ENCODE measurements at regions not wholly inside any gene's neighbourhood (a gene's known extent, or its start where the extent isn't known, plus 50 kb on each side); places are given as distances from the start of the nearest gene placed in this dataset.

DNA sequence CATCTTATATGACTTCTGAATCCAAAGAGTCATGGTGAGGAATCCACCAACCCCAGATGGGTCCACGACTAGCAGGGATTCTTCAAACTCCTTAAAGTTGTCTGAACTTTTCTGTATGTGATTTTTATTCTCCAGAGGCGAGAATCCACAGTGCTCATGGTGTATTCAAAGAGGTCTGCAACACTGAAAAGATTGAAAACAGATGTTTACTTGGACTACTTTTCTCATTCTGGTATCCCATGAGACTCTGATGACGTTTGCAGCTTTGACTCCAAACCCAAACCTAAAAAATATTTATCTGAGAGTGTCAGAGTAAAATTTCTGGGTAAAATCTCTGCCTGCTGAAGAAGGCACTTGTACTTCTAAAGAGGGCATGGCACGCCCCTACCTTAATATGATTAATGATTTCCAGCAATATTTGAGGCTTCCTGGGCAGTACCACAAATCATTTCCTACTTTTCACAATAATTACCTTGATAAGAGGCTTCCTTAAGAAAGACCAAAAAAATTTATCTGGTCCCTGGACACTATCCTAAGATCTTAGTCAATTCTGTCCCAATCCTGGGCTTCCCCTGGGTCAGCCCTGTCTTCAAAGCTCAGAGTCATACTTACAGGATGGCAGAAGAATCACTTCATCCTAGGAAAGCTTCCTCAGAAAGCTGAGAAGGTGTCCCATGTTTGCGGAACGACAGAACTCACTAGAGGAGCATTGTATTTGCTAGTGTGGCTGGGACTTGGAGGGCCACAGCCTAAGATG lies 76.5 kb upstream of the MAP10 start:
- TF ChIP-seq, protein P1, sequence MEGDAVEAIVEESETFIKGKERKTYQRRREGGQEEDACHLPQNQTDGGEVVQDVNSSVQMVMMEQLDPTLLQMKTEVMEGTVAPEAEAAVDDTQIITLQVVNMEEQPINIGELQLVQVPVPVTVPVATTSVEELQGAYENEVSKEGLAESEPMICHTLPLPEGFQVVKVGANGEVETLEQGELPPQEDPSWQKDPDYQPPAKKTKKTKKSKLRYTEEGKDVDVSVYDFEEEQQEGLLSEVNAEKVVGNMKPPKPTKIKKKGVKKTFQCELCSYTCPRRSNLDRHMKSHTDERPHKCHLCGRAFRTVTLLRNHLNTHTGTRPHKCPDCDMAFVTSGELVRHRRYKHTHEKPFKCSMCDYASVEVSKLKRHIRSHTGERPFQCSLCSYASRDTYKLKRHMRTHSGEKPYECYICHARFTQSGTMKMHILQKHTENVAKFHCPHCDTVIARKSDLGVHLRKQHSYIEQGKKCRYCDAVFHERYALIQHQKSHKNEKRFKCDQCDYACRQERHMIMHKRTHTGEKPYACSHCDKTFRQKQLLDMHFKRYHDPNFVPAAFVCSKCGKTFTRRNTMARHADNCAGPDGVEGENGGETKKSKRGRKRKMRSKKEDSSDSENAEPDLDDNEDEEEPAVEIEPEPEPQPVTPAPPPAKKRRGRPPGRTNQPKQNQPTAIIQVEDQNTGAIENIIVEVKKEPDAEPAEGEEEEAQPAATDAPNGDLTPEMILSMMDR (IDR thresholded peaks at IDR 0.05; ENCODE audit: low read depth, low read length, missing input control): no peak
- TF ChIP-seq, protein P2, sequence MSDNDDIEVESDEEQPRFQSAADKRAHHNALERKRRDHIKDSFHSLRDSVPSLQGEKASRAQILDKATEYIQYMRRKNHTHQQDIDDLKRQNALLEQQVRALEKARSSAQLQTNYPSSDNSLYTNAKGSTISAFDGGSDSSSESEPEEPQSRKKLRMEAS (IDR thresholded peaks at IDR 0.05): no peak
- TF ChIP-seq, protein P3, sequence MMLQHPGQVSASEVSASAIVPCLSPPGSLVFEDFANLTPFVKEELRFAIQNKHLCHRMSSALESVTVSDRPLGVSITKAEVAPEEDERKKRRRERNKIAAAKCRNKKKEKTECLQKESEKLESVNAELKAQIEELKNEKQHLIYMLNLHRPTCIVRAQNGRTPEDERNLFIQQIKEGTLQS (IDR thresholded peaks at IDR 0.05): no peak
- TF ChIP-seq RAD21 (IDR thresholded peaks at IDR 0.05) (no peak), RXRA (IDR thresholded peaks at IDR 0.05) (no peak), YY1 (IDR thresholded peaks at IDR 0.05) (no peak), FOXA1 (IDR thresholded peaks at IDR 0.05) (no peak), TAF1 (conservative IDR thresholded peaks at IDR 0.05) (no peak), GABPA (IDR thresholded peaks at IDR 0.05 in 1 of 2, conservative IDR thresholded peaks at IDR 0.05 in 1 of 2) (no peak), NR2F2 (IDR thresholded peaks at IDR 0.05) (no peak), SP1 (IDR thresholded peaks at IDR 0.05) (no peak)
- TF ChIP-seq, protein P4, sequence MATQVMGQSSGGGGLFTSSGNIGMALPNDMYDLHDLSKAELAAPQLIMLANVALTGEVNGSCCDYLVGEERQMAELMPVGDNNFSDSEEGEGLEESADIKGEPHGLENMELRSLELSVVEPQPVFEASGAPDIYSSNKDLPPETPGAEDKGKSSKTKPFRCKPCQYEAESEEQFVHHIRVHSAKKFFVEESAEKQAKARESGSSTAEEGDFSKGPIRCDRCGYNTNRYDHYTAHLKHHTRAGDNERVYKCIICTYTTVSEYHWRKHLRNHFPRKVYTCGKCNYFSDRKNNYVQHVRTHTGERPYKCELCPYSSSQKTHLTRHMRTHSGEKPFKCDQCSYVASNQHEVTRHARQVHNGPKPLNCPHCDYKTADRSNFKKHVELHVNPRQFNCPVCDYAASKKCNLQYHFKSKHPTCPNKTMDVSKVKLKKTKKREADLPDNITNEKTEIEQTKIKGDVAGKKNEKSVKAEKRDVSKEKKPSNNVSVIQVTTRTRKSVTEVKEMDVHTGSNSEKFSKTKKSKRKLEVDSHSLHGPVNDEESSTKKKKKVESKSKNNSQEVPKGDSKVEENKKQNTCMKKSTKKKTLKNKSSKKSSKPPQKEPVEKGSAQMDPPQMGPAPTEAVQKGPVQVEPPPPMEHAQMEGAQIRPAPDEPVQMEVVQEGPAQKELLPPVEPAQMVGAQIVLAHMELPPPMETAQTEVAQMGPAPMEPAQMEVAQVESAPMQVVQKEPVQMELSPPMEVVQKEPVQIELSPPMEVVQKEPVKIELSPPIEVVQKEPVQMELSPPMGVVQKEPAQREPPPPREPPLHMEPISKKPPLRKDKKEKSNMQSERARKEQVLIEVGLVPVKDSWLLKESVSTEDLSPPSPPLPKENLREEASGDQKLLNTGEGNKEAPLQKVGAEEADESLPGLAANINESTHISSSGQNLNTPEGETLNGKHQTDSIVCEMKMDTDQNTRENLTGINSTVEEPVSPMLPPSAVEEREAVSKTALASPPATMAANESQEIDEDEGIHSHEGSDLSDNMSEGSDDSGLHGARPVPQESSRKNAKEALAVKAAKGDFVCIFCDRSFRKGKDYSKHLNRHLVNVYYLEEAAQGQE (IDR thresholded peaks at IDR 0.05): no peak
- TF ChIP-seq, protein P5, sequence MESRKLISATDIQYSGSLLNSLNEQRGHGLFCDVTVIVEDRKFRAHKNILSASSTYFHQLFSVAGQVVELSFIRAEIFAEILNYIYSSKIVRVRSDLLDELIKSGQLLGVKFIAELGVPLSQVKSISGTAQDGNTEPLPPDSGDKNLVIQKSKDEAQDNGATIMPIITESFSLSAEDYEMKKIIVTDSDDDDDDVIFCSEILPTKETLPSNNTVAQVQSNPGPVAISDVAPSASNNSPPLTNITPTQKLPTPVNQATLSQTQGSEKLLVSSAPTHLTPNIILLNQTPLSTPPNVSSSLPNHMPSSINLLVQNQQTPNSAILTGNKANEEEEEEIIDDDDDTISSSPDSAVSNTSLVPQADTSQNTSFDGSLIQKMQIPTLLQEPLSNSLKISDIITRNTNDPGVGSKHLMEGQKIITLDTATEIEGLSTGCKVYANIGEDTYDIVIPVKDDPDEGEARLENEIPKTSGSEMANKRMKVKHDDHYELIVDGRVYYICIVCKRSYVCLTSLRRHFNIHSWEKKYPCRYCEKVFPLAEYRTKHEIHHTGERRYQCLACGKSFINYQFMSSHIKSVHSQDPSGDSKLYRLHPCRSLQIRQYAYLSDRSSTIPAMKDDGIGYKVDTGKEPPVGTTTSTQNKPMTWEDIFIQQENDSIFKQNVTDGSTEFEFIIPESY (IDR thresholded peaks at IDR 0.05): no peak

Measured in liver (tissue), 3 donors.